T47D (cell line): ENCODE measurements at regions not wholly inside any gene's neighbourhood (a gene's known extent, or its start where the extent isn't known, plus 50 kb on each side); places are given as distances from the start of the nearest gene placed in this dataset.

Source experiments
- DNase-seq, 2 experiments: peaks; one replicate each; pipeline versions ENCODE4 v3.0.0 to v3.0.0-alpha.2; 2011 to 2012; ENCODE audit warnings: low read depth in 1 of 2, low spot score in 1 of 2
- JUND ChIP-seq: IDR thresholded peaks from 2 replicates; pipeline ENCODE4 v1.6.1; 2012; ENCODE audit warnings: low read depth
- in situ Hi-C: cut with HindIII; loops from 2 replicates; pipeline ENCODE4 v1.10.0; 2016; ENCODE audit warnings: low sequenced_read_pairs, low pct_unique_long_range_greater_than_20kb

GRCh38 chr13:89980896-89981295 lies 1366.6 kb upstream of the MIR17HG start:
- in situ Hi-C loops = no loop called here
- TF ChIP-seq JUND = no peak

GRCh38 chr13:89982407-89983095 lies 1364.9 kb upstream of the MIR17HG start:
- TF ChIP-seq JUND = no peak
- in situ Hi-C loops = no loop called here
- peak in 1 of 2 experiments; percentile 1 for DNase-seq

More at GRCh38 chr13:89980896-89981295, 1366.6 kb upstream of the MIR17HG start:
- no peak for DNase-seq

- in situ Hi-C loops = no loop called here
- no peak for TF ChIP-seq JUND
- no peak for DNase-seq
Observed at GRCh38 chr13:89988206-89988605, 1359.3 kb upstream of the MIR17HG start.

- in situ Hi-C loops = no loop called here
- no peak for TF ChIP-seq JUND
- no peak for DNase-seq
Observed at GRCh38 chr13:90003566-90003965, 1343.9 kb upstream of the MIR17HG start.

GRCh38 chr13:90008707-90009149 lies 1338.8 kb upstream of the MIR17HG start:
- DNase-seq = no peak
- in situ Hi-C loops = no loop called here
- no peak for TF ChIP-seq JUND

- TF ChIP-seq JUND = no peak
- no peak for DNase-seq
- in situ Hi-C loops = no loop called here
Observed at GRCh38 chr13:90014038-90014437, 1333.4 kb upstream of the MIR17HG start.

- in situ Hi-C loops = no loop called here
- no peak for DNase-seq
- TF ChIP-seq JUND = no peak
Observed at GRCh38 chr13:90015565-90016507, 1331.7 kb upstream of the MIR17HG start.

- DNase-seq = no peak
- in situ Hi-C loops = no loop called here
- TF ChIP-seq JUND = no peak
Observed at GRCh38 chr13:90016688-90017087, 1330.8 kb upstream of the MIR17HG start.

- in situ Hi-C loops = no loop called here
- DNase-seq = no peak
- no peak for TF ChIP-seq JUND
Observed at GRCh38 chr13:90020536-90021070, 1326.9 kb upstream of the MIR17HG start.

GRCh38 chr13:90027409-90027808 lies 1320.1 kb upstream of the MIR17HG start:
- no peak for TF ChIP-seq JUND
- no peak for DNase-seq
- in situ Hi-C loops = no loop called here

GRCh38 chr13:90032313-90032712 lies 1315.2 kb upstream of the MIR17HG start:
- TF ChIP-seq JUND = no peak
- DNase-seq = no peak
- in situ Hi-C loops = no loop called here

- no peak for TF ChIP-seq JUND
- no peak for DNase-seq
- in situ Hi-C loops = no loop called here
Observed at GRCh38 chr13:90032841-90033493, 1314.5 kb upstream of the MIR17HG start.
